ENCODE measurements at regions not wholly inside any gene's neighbourhood (a gene's known extent, or its start where the extent isn't known, plus 50 kb on each side); places are given as distances from the start of the nearest gene placed in this dataset.
"Not testable (repeated sequence)": the region's sequence is repeated elsewhere in the genome, so short reads cannot be mapped to it uniquely, and the experiment has no call there.

GRCh38 chr12:87428701-87429277 lies 600.4 kb downstream of the C12orf50 start:
- no peak for DNase-seq (ENCODE audit: low read depth)
- H3K4me3 ChIP-seq (ENCODE audit: low read depth, low read length): no peak overlapping the region
- no peak for TF ChIP-seq CTCF (conservative IDR thresholded peaks at IDR 0.05; ENCODE audit: low read depth, low read length)

GRCh38 chr12:87427770-87428169 lies 601.4 kb downstream of the C12orf50 start:
- TF ChIP-seq CTCF (conservative IDR thresholded peaks at IDR 0.05; ENCODE audit: low read depth, low read length): no peak
- no peak for DNase-seq (ENCODE audit: low read depth)
- H3K4me3 ChIP-seq (ENCODE audit: low read depth, low read length): no peak overlapping the region

GRCh38 chr12:87425942-87426554 lies 603.2 kb downstream of the C12orf50 start:
- no peak for TF ChIP-seq CTCF (conservative IDR thresholded peaks at IDR 0.05; ENCODE audit: low read depth, low read length)
- no peak overlapping the region for H3K4me3 ChIP-seq (ENCODE audit: low read depth, low read length)
- no peak for DNase-seq (ENCODE audit: low read depth)

- DNase-seq (ENCODE audit: low read depth); H3K4me3 ChIP-seq (ENCODE audit: low read depth, low read length): not testable (repeated sequence)
Measured at GRCh38 chr12:87421233-87421632, 608.0 kb downstream of the C12orf50 start.

DNA sequence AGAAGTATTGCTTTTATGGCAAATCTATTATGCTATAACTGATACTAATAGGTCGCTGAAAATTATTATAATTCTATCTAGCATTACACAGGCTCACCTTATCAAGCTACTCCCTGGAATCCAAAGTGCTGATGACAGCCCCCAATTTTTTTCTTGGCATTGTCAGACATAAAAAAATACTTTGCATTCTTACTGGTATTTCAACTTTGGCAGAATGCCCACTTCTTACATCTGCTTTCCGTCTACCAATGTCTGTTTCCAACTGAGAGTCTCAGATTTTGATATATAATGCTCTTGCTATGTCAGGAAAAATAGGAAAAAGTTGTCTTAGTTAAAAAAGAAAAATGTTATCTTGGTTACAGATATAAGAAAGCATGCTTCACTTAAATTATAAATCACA lies 615.4 kb downstream of the C12orf50 start:
- no peak overlapping the region for H3K4me3 ChIP-seq (ENCODE audit: low read depth, low read length)
- TF ChIP-seq CTCF (conservative IDR thresholded peaks at IDR 0.05; ENCODE audit: low read depth, low read length): no peak
- no peak for DNase-seq (ENCODE audit: low read depth)

DNA sequence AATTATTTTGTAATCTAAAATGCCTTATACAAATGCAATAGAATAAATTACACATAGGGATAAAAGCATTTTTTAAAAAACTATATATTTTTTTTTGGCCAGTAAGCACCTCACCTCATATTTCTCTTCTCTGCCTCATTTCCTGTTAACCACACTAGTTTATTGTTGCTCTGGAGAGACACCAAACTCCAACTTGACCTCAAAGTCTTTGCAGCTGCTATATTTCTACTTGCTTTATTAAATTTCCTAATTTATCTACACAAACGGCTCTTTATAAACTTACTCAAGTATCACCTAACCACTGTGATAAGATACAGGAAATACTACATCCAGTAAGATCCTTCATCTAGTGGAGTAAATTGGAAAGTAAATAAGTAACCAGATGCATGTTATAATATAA lies 622.3 kb downstream of the C12orf50 start:
- DNase-seq (ENCODE audit: low read depth): no peak
- no peak for TF ChIP-seq CTCF (conservative IDR thresholded peaks at IDR 0.05; ENCODE audit: low read depth, low read length)
- no peak overlapping the region for H3K4me3 ChIP-seq (ENCODE audit: low read depth, low read length)

DNA sequence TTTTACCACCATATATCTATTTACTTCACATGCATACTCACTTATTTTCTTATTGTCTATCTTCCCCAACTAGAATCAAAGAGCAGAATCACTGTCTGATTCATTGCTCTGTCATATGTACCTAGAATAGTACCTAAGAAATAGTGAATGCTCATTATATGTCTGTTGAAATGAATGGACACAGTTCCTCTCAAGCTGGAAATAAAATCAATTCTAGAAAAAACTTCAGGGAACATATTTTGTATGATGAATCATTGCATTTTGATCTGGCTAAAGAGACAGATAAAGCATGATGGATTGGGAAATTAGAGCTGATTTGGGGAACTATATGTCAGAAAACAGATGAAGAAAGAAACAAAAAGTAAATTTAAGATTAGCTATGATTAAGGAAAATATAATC lies 623.3 kb downstream of the C12orf50 start:
- no peak overlapping the region for H3K4me3 ChIP-seq (ENCODE audit: low read depth, low read length)
- no peak for TF ChIP-seq CTCF (conservative IDR thresholded peaks at IDR 0.05; ENCODE audit: low read depth, low read length)
- DNase-seq (ENCODE audit: low read depth): no peak

DNA sequence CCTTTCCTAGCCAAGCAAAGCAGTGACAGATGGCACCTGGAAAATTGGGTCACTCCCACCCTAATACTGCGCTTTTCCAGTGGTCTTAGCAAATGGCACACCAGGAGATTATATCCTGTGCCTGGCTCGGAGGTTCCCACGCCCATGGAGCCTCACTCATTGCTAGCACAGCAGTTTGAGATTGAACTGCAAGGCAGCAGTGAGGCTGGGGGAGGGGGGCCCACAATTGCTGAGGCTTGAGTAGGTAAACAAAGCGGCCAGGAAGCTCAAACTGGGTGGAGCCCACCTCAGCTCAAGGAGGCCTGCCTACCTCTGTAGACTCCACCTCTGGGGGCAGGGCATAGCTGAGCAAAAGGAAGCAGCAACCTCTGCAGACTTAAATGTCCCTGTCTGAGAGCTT lies 635.0 kb downstream of the C12orf50 start:
- not testable (repeated sequence) for H3K4me3 ChIP-seq (ENCODE audit: low read depth, low read length); DNase-seq (ENCODE audit: low read depth)
